GM19035 (cell line): ENCODE measurements at regions not wholly inside any gene's neighbourhood (a gene's known extent, or its start where the extent isn't known, plus 50 kb on each side); places are given as distances from the start of the nearest gene placed in this dataset.
"Not testable (repeated sequence)": the region's sequence is repeated elsewhere in the genome, so short reads cannot be mapped to it uniquely, and the experiment has no call there.

Experiments
- ATAC-seq: cut with Tn5 transposase; IDR thresholded peaks from one replicate; pipeline ENCODE4 v1.9.1; 2021; ENCODE audit not compliant: unreplicated experiment

GRCh38 chr2:40043641-40044040, 264.6 kb upstream of the THUMPD2 start:
- ATAC-seq = no peak

- no peak for ATAC-seq
Measured at GRCh38 chr2:40043191-40043590, 264.1 kb upstream of the THUMPD2 start.

GRCh38 chr2:40041422-40042382, 262.6 kb upstream of the THUMPD2 start:
- ATAC-seq = no peak

- ATAC-seq = no peak
Measured at GRCh38 chr2:40039549-40039948, 260.5 kb upstream of the THUMPD2 start.

GRCh38 chr2:40038646-40039045, 259.6 kb upstream of the THUMPD2 start:
- no peak for ATAC-seq

GRCh38 chr2:40037303-40037702, 258.2 kb upstream of the THUMPD2 start:
- ATAC-seq = no peak

- ATAC-seq = no peak
Measured at GRCh38 chr2:40036241-40036640, 257.2 kb upstream of the THUMPD2 start.

GRCh38 chr2:40034801-40035200, 255.7 kb upstream of the THUMPD2 start:
- ATAC-seq = no peak

- ATAC-seq = no peak
Measured at GRCh38 chr2:40034198-40034597, 255.1 kb upstream of the THUMPD2 start.

- ATAC-seq = no peak
Measured at GRCh38 chr2:40033781-40034180, 254.7 kb upstream of the THUMPD2 start.

GRCh38 chr2:40032650-40033319, 253.7 kb upstream of the THUMPD2 start:
- ATAC-seq = no peak

- no peak for ATAC-seq
Measured at GRCh38 chr2:40030456-40030975, 251.5 kb upstream of the THUMPD2 start.

- no peak for ATAC-seq
Measured at GRCh38 chr2:40028792-40029488, 249.9 kb upstream of the THUMPD2 start.

GRCh38 chr2:40027968-40028367, 248.9 kb upstream of the THUMPD2 start:
- ATAC-seq = no peak

GRCh38 chr2:40025276-40025675, 246.2 kb upstream of the THUMPD2 start:
- ATAC-seq = not testable (repeated sequence)

- ATAC-seq = no peak
Measured at GRCh38 chr2:40020997-40021396, 241.9 kb upstream of the THUMPD2 start.

GRCh38 chr2:40016151-40016885, 237.3 kb upstream of the THUMPD2 start:
- ATAC-seq = no peak

- not testable (repeated sequence) for ATAC-seq
Measured at GRCh38 chr2:40013962-40014361, 234.9 kb upstream of the THUMPD2 start.

GRCh38 chr2:40004336-40004735, 225.3 kb upstream of the THUMPD2 start:
- ATAC-seq = no peak

GRCh38 chr2:40002339-40002738, 223.3 kb upstream of the THUMPD2 start:
- ATAC-seq = no peak

- ATAC-seq = no peak
Measured at GRCh38 chr2:39999864-40000263, 220.8 kb upstream of the THUMPD2 start.
